H1 (cell line): ENCODE measurements at regions not wholly inside any gene's neighbourhood (a gene's known extent, or its start where the extent isn't known, plus 50 kb on each side); places are given as distances from the start of the nearest gene placed in this dataset.

Source experiments
- CTCF ChIA-PET: fragments of 300-600 bp; sonication (Branson Sonifier 250); formaldehyde crosslinking; loops from one replicate; lab custom pipeline; 2021; ENCODE audit not compliant: partially characterized antibody; lab: Charles Lee
- POLR2A ChIA-PET: fragments of 300-600 bp; sonication (Branson Sonifier 250); formaldehyde crosslinking; loops from one replicate; lab custom pipeline; 2021; ENCODE audit warnings: inconsistent platforms; ENCODE audit not compliant: partially characterized antibody; lab: Charles Lee
- DNase-seq, 2 experiments: peaks; one replicate each; pipeline versions ENCODE4 v3.0.0 to v3.0.0-alpha.2; 2010 to 2022; ENCODE audit warnings: low spot score in 2 of 2, low read depth in 1 of 2, mixed read lengths in 1 of 2
- FAIRE-seq: peaks from 2 replicates; lab custom pipeline; 2011; peaks lifted over from hg19 to GRCh38; lab: Jason Lieb, UNC
- H2AFZ ChIP-seq: 2 replicates; pipeline ENCODE4 v1.8.1; 2012; ENCODE audit warnings: low read length, inconsistent platforms
- H2AK5ac ChIP-seq: 2 replicates; pipeline ENCODE4 v1.6.1; 2013; ENCODE audit warnings: low read depth, low read length
- H2BK120ac ChIP-seq: replicated peaks from 2 replicates; pipeline ENCODE3; 2013; ENCODE audit warnings: low read depth, low read length, inconsistent platforms
- H2BK12ac ChIP-seq: 2 replicates; pipeline ENCODE4 v1.6.1; 2013; ENCODE audit warnings: low read depth, low read length
- H2BK15ac ChIP-seq: 2 replicates; pipeline ENCODE4 v1.6.1; 2013; ENCODE audit warnings: low read length
- H2BK20ac ChIP-seq: 2 replicates; pipeline ENCODE4 v1.6.1; 2013; ENCODE audit warnings: low read length
- H2BK5ac ChIP-seq: 2 replicates; pipeline ENCODE4 v1.6.1; 2013; ENCODE audit warnings: low read depth, low read length
- H3K14ac ChIP-seq: 2 replicates; pipeline ENCODE4 v1.6.1; 2013; ENCODE audit warnings: inconsistent platforms; ENCODE audit not compliant: insufficient read length
- H3K18ac ChIP-seq: 2 replicates; pipeline ENCODE4 v1.6.1; 2013; ENCODE audit warnings: low read length; ENCODE audit errors: extremely low read depth
- H3K23ac ChIP-seq: 2 replicates; pipeline ENCODE4 v1.6.1; 2013; ENCODE audit warnings: inconsistent platforms; ENCODE audit not compliant: insufficient read length
- H3K23me2 ChIP-seq: 2 replicates; pipeline ENCODE4 v1.6.1; 2013; ENCODE audit warnings: low read depth, low read length
- H3K27ac ChIP-seq: 2 replicates; pipeline ENCODE4 v1.6.1; 2011; ENCODE audit warnings: low read depth, low read length, inconsistent platforms
- H3K27me3 ChIP-seq, 4 experiments: replicated peaks in 1 of 4; 1 replicate in 1 of 4; 2 replicates in 3 of 4; pipeline versions ENCODE4 v1.6.1 to v1.8.1; 2011 to 2013; ENCODE audit warnings: low read length in 3 of 4, mild to moderate bottlenecking in 3 of 4, inconsistent platforms in 2 of 4, mixed read lengths in 2 of 4, moderate library complexity in 1 of 4; ENCODE audit not compliant: control insufficient read depth in 3 of 4, insufficient read depth in 3 of 4; ENCODE audit errors: extremely low read depth in 1 of 4
- H3K36me3 ChIP-seq, 4 experiments: 2 replicates each; pipeline versions ENCODE4 v1.6.1 to v1.8.1; 2011 to 2013; ENCODE audit warnings: mild to moderate bottlenecking in 4 of 4, low read length in 3 of 4, moderate library complexity in 2 of 4, control low read depth in 1 of 4, inconsistent platforms in 1 of 4; ENCODE audit not compliant: insufficient read depth in 4 of 4, control insufficient read depth in 2 of 4
- H3K4ac ChIP-seq: replicated peaks from 2 replicates; pipeline ENCODE3; 2013; ENCODE audit warnings: low read length, low read depth, mixed read lengths, inconsistent platforms; ENCODE audit not compliant: insufficient read length
- H3K4me1 ChIP-seq, 4 experiments: replicated peaks in 1 of 4; 1 replicate in 1 of 4; 2 replicates in 3 of 4; pipeline versions ENCODE4 v1.6.1 to v1.8.1; 2011 to 2013; ENCODE audit warnings: low read length in 3 of 4, inconsistent platforms in 2 of 4, mixed read lengths in 1 of 4; ENCODE audit not compliant: insufficient read depth in 4 of 4, control insufficient read depth in 3 of 4
- H3K4me2 ChIP-seq, 2 experiments: 2 replicates each; pipeline versions ENCODE4 v1.6.1 to v1.8.1; 2011 to 2013; ENCODE audit warnings: low read depth in 2 of 2, low read length in 2 of 2, control low read depth in 1 of 2, inconsistent platforms in 1 of 2, mild to moderate bottlenecking in 1 of 2; ENCODE audit not compliant: insufficient read depth in 1 of 2
- H3K4me3 ChIP-seq, 4 experiments: fragments of 200-600, 300-600 bp in 1 of 4; sonication (generic), shearing (Covaris generic), sonication (Bioruptor Twin) in 1 of 4; 2 replicates each; pipeline versions ENCODE4 v1.5.1 to v1.8.1; 2011 to 2016; ENCODE audit warnings: low read length in 4 of 4, low read depth in 3 of 4, control low read depth in 2 of 4, inconsistent platforms in 2 of 4, mild to moderate bottlenecking in 2 of 4, mixed read lengths in 1 of 4, moderate library complexity in 1 of 4; ENCODE audit not compliant: insufficient read depth in 2 of 4; ENCODE audit errors: extremely low read depth in 1 of 4
- H3K56ac ChIP-seq: replicated peaks from 2 replicates; pipeline ENCODE3; 2013; ENCODE audit warnings: low read depth, mild to moderate bottlenecking, mixed read lengths, low read length, inconsistent platforms; ENCODE audit not compliant: insufficient read length
- H3K79me1 ChIP-seq: 2 replicates; pipeline ENCODE4 v1.6.1; 2013; ENCODE audit warnings: low read depth, low read length, control low read depth
- H3K79me2 ChIP-seq, 2 experiments: 2 replicates each; pipeline versions ENCODE4 v1.6.1 to v1.8.1; 2012 to 2013; ENCODE audit warnings: low read length in 2 of 2, mild to moderate bottlenecking in 2 of 2, inconsistent platforms in 1 of 2; ENCODE audit not compliant: insufficient read depth in 2 of 2, control insufficient read depth in 1 of 2
- H3K9ac ChIP-seq, 4 experiments: replicated peaks in 1 of 4; 1 replicate in 1 of 4; 2 replicates in 3 of 4; pipeline versions ENCODE4 v1.6.1 to v1.8.1; 2011 to 2013; ENCODE audit warnings: low read depth in 3 of 4, low read length in 3 of 4, control low read depth in 2 of 4, mild to moderate bottlenecking in 2 of 4, moderate library complexity in 2 of 4, inconsistent platforms in 1 of 4; ENCODE audit errors: extremely low read depth in 1 of 4
- H3K9me3 ChIP-seq, 2 experiments: 2 replicates each; pipeline versions ENCODE4 v1.6.1 to v1.8.1; 2012 to 2013; ENCODE audit warnings: mild to moderate bottlenecking in 2 of 2, moderate library complexity in 2 of 2, control low read depth in 1 of 2, inconsistent platforms in 1 of 2, low read depth in 1 of 2, low read length in 1 of 2, mixed read lengths in 1 of 2; ENCODE audit not compliant: insufficient read depth in 2 of 2
- H4K20me1 ChIP-seq, 2 experiments: replicated peaks in 1 of 2; 2 replicates each; pipeline versions ENCODE3 to v1.8.1; 2011 to 2013; ENCODE audit warnings: inconsistent platforms in 2 of 2, low read length in 2 of 2, mild to moderate bottlenecking in 1 of 2; ENCODE audit not compliant: insufficient read depth in 2 of 2, control insufficient read depth in 1 of 2
- H4K5ac ChIP-seq: 2 replicates; pipeline ENCODE4 v1.6.1; 2013; ENCODE audit warnings: low read length, low read depth, mixed read lengths, inconsistent platforms; ENCODE audit not compliant: insufficient read length
- H4K8ac ChIP-seq: 2 replicates; pipeline ENCODE4 v1.8.0; 2013; ENCODE audit warnings: mild to moderate bottlenecking, moderate library complexity, low read length, inconsistent platforms; ENCODE audit not compliant: insufficient read depth; ENCODE audit errors: extremely low read depth
- H4K91ac ChIP-seq: replicated peaks from 2 replicates; pipeline ENCODE3; 2013; ENCODE audit warnings: low read length, mixed read lengths, inconsistent platforms; ENCODE audit not compliant: insufficient read length
- CBX8 ChIP-seq: fragments of 300-800, 300-1000 bp; sonication (generic); IDR thresholded peaks from 2 replicates; pipeline ENCODE4 v1.7.1; 2016; ENCODE audit warnings: low read depth, low read length, borderline replicate concordance
- CHD2 ChIP-seq: IDR thresholded peaks from 2 replicates; pipeline ENCODE4 v1.6.1; 2012; ENCODE audit warnings: low read length, improper control_type of control experiment
- CREB1 ChIP-seq: IDR thresholded peaks from 2 replicates; pipeline ENCODE4 v1.6.1; 2012; ENCODE audit warnings: inconsistent platforms
- EZH2 ChIP-seq: fragments of 200-600 bp; sonication (generic); IDR thresholded peaks from 2 replicates; pipeline ENCODE4 v1.7.1; 2012; ENCODE audit warnings: low read depth, mild to moderate bottlenecking, moderate library complexity, low read length, inconsistent platforms; ENCODE audit not compliant: severe bottlenecking
- HDAC2 ChIP-seq, 2 experiments: fragments of 300-600 bp in 1 of 2; sonication (generic) in 1 of 2; IDR thresholded peaks; 2 replicates each; pipeline ENCODE4 v1.6.1; 2011 to 2012; ENCODE audit warnings: low read depth in 2 of 2, low read length in 2 of 2, mild to moderate bottlenecking in 2 of 2, moderate library complexity in 2 of 2, borderline replicate concordance in 1 of 2, inconsistent platforms in 1 of 2
- JUND ChIP-seq: IDR thresholded peaks from 2 replicates; pipeline ENCODE4 v1.6.1; 2011; ENCODE audit warnings: mild to moderate bottlenecking, improper control_type of control experiment, low read length
- POU5F1 ChIP-seq: IDR thresholded peaks from 2 replicates; pipeline ENCODE4 v1.6.1; 2011; ENCODE audit warnings: low read depth, mild to moderate bottlenecking, low read length, moderate library complexity
- RAD21 ChIP-seq, 2 experiments: IDR thresholded peaks in 1 of 2; conservative IDR thresholded peaks in 1 of 2; 2 replicates each; pipeline ENCODE4 v1.6.1; 2011; ENCODE audit warnings: low read depth in 2 of 2, low read length in 2 of 2, improper control_type of control experiment in 1 of 2, inconsistent platforms in 1 of 2, mild to moderate bottlenecking in 1 of 2, moderate library complexity in 1 of 2
- SIN3A ChIP-seq, 2 experiments: IDR thresholded peaks in 1 of 2; conservative IDR thresholded peaks in 1 of 2; 2 replicates each; pipeline ENCODE4 v1.6.1; 2011 to 2012; ENCODE audit warnings: low read length in 2 of 2, improper control_type of control experiment in 1 of 2, low read depth in 1 of 2, mild to moderate bottlenecking in 1 of 2
- TCF12 ChIP-seq: IDR thresholded peaks from 2 replicates; pipeline ENCODE4 v1.6.1; 2011; ENCODE audit warnings: low read depth, mild to moderate bottlenecking, low read length
- WGBS, 2 experiments: shearing (Covaris generic) in 1 of 2; methylation state at CpG; one replicate each; pipeline versions ENCODE4 v1.1.6 to v1.1.7; 2013 to 2015; ENCODE audit warnings: low lambda C conversion rate in 2 of 2, mixed read lengths in 2 of 2, inconsistent platforms in 1 of 2, low coverage in 1 of 2, missing lambda C conversion rate in 1 of 2; ENCODE audit not compliant: insufficient replicate concordance in 2 of 2, insufficient coverage in 1 of 2, insufficient read length in 1 of 2; ENCODE audit errors: extremely low coverage in 1 of 2, missing lambda C conversion rate in 1 of 2; 5-methylcytosine and 5-hydroxymethylcytosine counted together
- TF ChIP-seq, protein P1 (sequence below): IDR thresholded peaks from 2 replicates; pipeline ENCODE4 v1.6.1; 2011; ENCODE audit warnings: low read length, improper control_type of control experiment
- TF ChIP-seq, protein P2 (sequence below): IDR thresholded peaks from 2 replicates; pipeline ENCODE4 v1.6.1; 2012; ENCODE audit warnings: inconsistent platforms

DNA sequence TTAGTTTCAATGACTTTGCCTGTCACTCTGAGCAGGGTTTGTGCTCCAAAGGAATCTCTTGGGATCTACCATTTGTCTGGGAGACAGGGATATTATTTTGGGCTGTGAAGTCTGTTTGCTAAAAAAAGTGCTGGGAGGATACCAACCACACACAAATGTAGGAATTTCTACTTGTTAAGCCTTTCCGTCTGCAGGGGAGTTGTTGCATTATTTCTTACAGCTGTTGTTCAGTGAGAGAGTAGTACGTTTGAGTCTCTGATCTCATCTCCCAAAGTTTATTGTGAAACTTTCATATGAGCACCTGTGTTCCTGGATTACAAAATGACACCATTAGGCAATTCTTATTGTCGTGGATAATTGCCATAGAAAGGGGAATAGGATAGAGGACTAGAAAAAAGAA, 78.3 kb upstream of the SEMA6A start:
- Histone ChIP-seq H4K8ac (no peak overlapping the region), H3K4me1 (peaks cover 1 to 29% (median 18%) of the 10 kb centered on the region in 4 experiments; a peak in 5 of 7 replicates), H3K79me1 (no peaks in the 10 kb centered on the region), H3K9ac (peak overlapping the region in 1 of 4 experiments; percentile 8; a peak in 1 of 7 replicates), H3K27ac (no peak overlapping the region), H4K20me1 (no peaks in the 10 kb centered on the region), H3K56ac (no peak overlapping the region), H2BK120ac (peak overlapping the region; percentile 88), H2BK15ac (no peak overlapping the region), H3K36me3 (no peaks in the 10 kb centered on the region), H3K23ac (no peak overlapping the region), H3K4me2 (peak overlapping the region; percentile 47 to 55; a peak in 2 of 4 replicates), H3K14ac (no peak overlapping the region), H3K79me2 (no peaks in the 10 kb centered on the region), H3K18ac (no peak overlapping the region), H2AFZ (no peak overlapping the region), H2BK12ac (no peak overlapping the region), H3K4me3 (peak overlapping the region in 1 of 4 experiments; percentile 29; a peak in 1 of 8 replicates), H4K5ac (no peak overlapping the region), H4K91ac (no peak overlapping the region), H3K4ac (no peak overlapping the region), H3K23me2 (no peaks in the 10 kb centered on the region; the same call in 1 of the 2 replicates), H3K9me3 (no peaks in the 10 kb centered on the region), H2BK5ac (peak overlapping the region; percentile 57; the same call in 1 of the 2 replicates), H2AK5ac (no peak overlapping the region), H2BK20ac (peak overlapping the region; percentile 63; the same call in 1 of the 2 replicates), H3K27me3 (no peaks in the 10 kb centered on the region)
- POLR2A ChIA-PET = no interaction called here
- CTCF ChIA-PET = interaction anchor here (1.1 kb wide), 1 partner anchor 52 kb away, joined by 3 read pairs; no protein-coding TSS in a partner anchor
- 31% methylated on average over 3 of the region's 3 CpGs; no CpG with 5 or more reads in 1 of the 2 experiments for WGBS, 2 experiments
- no peak for DNase-seq
- no peak for FAIRE-seq
- TF ChIP-seq, protein P1, sequence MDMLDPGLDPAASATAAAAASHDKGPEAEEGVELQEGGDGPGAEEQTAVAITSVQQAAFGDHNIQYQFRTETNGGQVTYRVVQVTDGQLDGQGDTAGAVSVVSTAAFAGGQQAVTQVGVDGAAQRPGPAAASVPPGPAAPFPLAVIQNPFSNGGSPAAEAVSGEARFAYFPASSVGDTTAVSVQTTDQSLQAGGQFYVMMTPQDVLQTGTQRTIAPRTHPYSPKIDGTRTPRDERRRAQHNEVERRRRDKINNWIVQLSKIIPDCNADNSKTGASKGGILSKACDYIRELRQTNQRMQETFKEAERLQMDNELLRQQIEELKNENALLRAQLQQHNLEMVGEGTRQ = no peak
- TF ChIP-seq POU5F1 = no peak
- no peak for TF ChIP-seq CREB1
- TF ChIP-seq, protein P2, sequence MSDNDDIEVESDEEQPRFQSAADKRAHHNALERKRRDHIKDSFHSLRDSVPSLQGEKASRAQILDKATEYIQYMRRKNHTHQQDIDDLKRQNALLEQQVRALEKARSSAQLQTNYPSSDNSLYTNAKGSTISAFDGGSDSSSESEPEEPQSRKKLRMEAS = no peak
- no peak for TF ChIP-seq TCF12
- TF ChIP-seq JUND = no peak
- TF ChIP-seq HDAC2 (IDR thresholded peaks at IDR 0.05; ENCODE audit: borderline replicate concordance in 1 of 2, low read depth in 2 of 2, low read length in 2 of 2) = no peak
- no peak for TF ChIP-seq RAD21 (IDR thresholded peaks at IDR 0.05 in 1 of 2, conservative IDR thresholded peaks at IDR 0.05 in 1 of 2; ENCODE audit: low read depth in 2 of 2, low read length in 2 of 2)
- no peak for TF ChIP-seq EZH2
- TF ChIP-seq SIN3A (conservative IDR thresholded peaks at IDR 0.05 in 1 of 2, IDR thresholded peaks at IDR 0.05 in 1 of 2; ENCODE audit: low read depth in 1 of 2, low read length in 2 of 2) = no peak
- TF ChIP-seq CHD2 = no peak
- TF ChIP-seq CBX8 = no peak
